GM21737 (cell line): ENCODE measurements at regions not wholly inside any gene's neighbourhood (a gene's known extent, or its start where the extent isn't known, plus 50 kb on each side); places are given as distances from the start of the nearest gene placed in this dataset.

Experiments used
- ATAC-seq: cut with Tn5 transposase; IDR thresholded peaks from one replicate; pipeline ENCODE4 v1.9.1; 2021; ENCODE audit warnings: mild to moderate bottlenecking, moderate library complexity; ENCODE audit not compliant: unreplicated experiment

GRCh38 chr15:61639491-61639890 is 410.4 kb upstream of the RORA start:
- ATAC-seq = no peak

GRCh38 chr15:61634837-61635236 is 405.7 kb upstream of the RORA start:
- no peak for ATAC-seq

- no peak for ATAC-seq
Measured at GRCh38 chr15:61633951-61634350, 404.8 kb upstream of the RORA start.

GRCh38 chr15:61629269-61629668 is 400.2 kb upstream of the RORA start:
- no peak for ATAC-seq

- no peak for ATAC-seq
Measured at GRCh38 chr15:61624950-61625349, 395.8 kb upstream of the RORA start.

- no peak for ATAC-seq
Measured at GRCh38 chr15:61623746-61624145, 394.6 kb upstream of the RORA start.

GRCh38 chr15:61621865-61622264 is 392.8 kb upstream of the RORA start:
- ATAC-seq = no peak

GRCh38 chr15:61621146-61621545 is 392.0 kb upstream of the RORA start:
- ATAC-seq = no peak

GRCh38 chr15:61620151-61620550 is 391.0 kb upstream of the RORA start:
- no peak for ATAC-seq

- ATAC-seq = no peak
Measured at GRCh38 chr15:61613729-61614128, 384.6 kb upstream of the RORA start.

GRCh38 chr15:61613138-61613537 is 384.0 kb upstream of the RORA start:
- ATAC-seq = no peak

GRCh38 chr15:61612111-61612510 is 383.0 kb upstream of the RORA start:
- ATAC-seq = no peak

GRCh38 chr15:61605343-61605742 is 376.2 kb upstream of the RORA start:
- no peak for ATAC-seq

- ATAC-seq = no peak
Measured at GRCh38 chr15:61598655-61599054, 369.6 kb upstream of the RORA start.

- no peak for ATAC-seq
Measured at GRCh38 chr15:61584410-61584809, 355.3 kb upstream of the RORA start.

- ATAC-seq = no peak
Measured at GRCh38 chr15:61582092-61582491, 353.0 kb upstream of the RORA start.

GRCh38 chr15:61575597-61575996 is 346.5 kb upstream of the RORA start:
- ATAC-seq = no peak

GRCh38 chr15:61571026-61571425 is 341.9 kb upstream of the RORA start:
- no peak for ATAC-seq

GRCh38 chr15:61564785-61565184 is 335.7 kb upstream of the RORA start:
- ATAC-seq = no peak

GRCh38 chr15:61558172-61559136 is 329.4 kb upstream of the RORA start:
- no peak for ATAC-seq

- ATAC-seq = no peak
Measured at GRCh38 chr15:61556037-61556648, 327.0 kb upstream of the RORA start.

- no peak for ATAC-seq
Measured at GRCh38 chr15:61549727-61550126, 320.6 kb upstream of the RORA start.
